RWPE1 (cell line): ENCODE measurements at regions not wholly inside any gene's neighbourhood (a gene's known extent, or its start where the extent isn't known, plus 50 kb on each side); places are given as distances from the start of the nearest gene placed in this dataset.

Source experiments
- CTCF ChIA-PET: fragments of 350-600 bp; sonication (Branson Sonifier 250); formaldehyde crosslinking; extraction: SDS; loops from one replicate; lab custom pipeline; 2021; lab: Yijun Ruan, JAX
- POLR2A ChIA-PET: fragments of 400-600 bp; formaldehyde crosslinking; extraction: SDS; loops from one replicate; lab custom pipeline; 2020; ENCODE audit warnings: antibody characterized with exemption; ENCODE audit not compliant: low non-redundant PET; lab: Yijun Ruan, JAX
- DNase-seq: peaks from one replicate; pipeline ENCODE4 v3.0.0; 2012; ENCODE audit warnings: low spot score
- H3K27ac ChIP-seq: fragments of 450-650 bp; 2 replicates; pipeline ENCODE4 v1.5.1; 2017
- TF ChIP-seq, protein P1 (sequence below): fragments of 450-650 bp; conservative IDR thresholded peaks from 2 replicates; pipeline ENCODE4 v1.5.1; 2017; ENCODE audit warnings: low read depth, mild to moderate bottlenecking

DNA sequence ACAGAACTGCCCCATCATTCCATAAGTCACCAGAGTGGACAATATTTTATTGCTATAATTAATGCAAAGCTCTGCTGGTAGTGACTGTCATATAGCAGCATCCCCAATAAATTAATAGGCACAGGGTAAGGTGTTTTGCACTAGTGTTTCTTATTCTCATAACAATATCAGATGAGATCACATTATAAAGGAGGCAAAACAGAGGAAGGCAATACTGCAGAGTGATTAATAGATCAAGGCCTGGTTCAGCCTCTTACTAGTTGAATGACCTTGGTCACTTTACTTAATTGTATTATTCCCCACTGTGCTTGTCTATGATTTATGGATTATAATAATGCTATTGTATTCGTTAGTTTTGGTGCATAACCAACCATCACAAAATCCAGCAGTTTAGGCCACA, 784.8 kb downstream of the VRK1 start:
- ChIA-PET POLR2A (no interaction called here), CTCF (no interaction called here)
- DNase-seq, result no peak
- TF ChIP-seq, protein P1, sequence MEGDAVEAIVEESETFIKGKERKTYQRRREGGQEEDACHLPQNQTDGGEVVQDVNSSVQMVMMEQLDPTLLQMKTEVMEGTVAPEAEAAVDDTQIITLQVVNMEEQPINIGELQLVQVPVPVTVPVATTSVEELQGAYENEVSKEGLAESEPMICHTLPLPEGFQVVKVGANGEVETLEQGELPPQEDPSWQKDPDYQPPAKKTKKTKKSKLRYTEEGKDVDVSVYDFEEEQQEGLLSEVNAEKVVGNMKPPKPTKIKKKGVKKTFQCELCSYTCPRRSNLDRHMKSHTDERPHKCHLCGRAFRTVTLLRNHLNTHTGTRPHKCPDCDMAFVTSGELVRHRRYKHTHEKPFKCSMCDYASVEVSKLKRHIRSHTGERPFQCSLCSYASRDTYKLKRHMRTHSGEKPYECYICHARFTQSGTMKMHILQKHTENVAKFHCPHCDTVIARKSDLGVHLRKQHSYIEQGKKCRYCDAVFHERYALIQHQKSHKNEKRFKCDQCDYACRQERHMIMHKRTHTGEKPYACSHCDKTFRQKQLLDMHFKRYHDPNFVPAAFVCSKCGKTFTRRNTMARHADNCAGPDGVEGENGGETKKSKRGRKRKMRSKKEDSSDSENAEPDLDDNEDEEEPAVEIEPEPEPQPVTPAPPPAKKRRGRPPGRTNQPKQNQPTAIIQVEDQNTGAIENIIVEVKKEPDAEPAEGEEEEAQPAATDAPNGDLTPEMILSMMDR, result no peak
- no peak overlapping the region for H3K27ac ChIP-seq

DNA sequence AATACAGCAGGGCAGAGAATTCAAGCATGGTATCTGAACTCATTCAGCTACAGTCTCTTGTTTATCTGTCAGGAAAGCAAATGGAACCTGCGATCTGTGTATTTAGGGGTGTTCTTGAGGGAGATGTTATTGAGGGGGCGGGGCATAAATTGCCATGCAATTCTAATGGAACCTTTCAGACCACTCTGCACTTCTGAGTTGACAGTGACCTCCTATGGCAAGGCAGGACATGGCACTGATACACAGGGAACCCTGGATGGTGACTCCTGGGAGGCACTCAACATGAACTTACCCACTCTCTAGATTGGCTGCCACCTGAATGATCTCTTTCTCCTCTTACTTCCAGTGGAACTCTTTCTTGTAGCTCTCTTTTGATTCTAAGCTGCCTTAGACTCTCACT, 787.3 kb downstream of the VRK1 start:
- no peak overlapping the region for H3K27ac ChIP-seq
- ChIA-PET CTCF (interaction anchor here (0.6 to 1.0 kb wide), 2 partner anchors 400 to 1688 kb away, joined by 3 read pairs; no protein-coding TSS in a partner anchor), POLR2A (no interaction called here)
- no peak for DNase-seq
- TF ChIP-seq, protein P1, result no peak

DNA sequence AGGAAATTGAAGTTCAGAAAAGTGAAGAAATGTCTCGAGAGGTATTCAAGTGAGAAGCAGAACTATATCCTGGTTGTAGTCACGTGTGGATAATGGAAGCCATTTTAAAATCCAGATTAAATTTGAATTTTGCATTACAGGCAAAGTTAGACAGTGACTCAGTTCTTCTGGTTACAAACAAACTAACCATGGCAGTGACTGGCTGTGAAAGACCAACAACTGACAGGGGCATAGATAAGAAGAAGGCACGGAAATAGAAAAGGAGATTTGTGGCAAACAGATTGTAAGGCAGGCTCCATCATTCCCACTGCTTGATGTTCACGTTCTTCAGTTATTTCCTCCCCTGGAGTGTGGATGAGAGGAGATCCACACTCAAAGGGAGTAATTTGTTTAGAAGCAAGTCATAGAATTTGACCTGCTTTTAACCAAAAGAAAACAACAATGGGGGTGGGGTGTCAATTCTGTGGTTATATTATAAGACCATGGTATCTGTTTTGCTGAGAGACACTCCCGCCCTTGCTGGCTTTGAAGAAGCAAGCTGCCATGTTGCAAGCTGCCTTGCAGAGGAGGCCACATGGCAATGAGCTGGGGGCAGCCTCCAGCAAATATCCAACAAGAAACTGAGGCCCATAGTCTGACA, 795.3 kb downstream of the VRK1 start:
- CTCF ChIA-PET, result no interaction called here
- POLR2A ChIA-PET, result no interaction called here
- no peak overlapping the region for H3K27ac ChIP-seq
- no peak for DNase-seq
- TF ChIP-seq, protein P1, result no peak

DNA sequence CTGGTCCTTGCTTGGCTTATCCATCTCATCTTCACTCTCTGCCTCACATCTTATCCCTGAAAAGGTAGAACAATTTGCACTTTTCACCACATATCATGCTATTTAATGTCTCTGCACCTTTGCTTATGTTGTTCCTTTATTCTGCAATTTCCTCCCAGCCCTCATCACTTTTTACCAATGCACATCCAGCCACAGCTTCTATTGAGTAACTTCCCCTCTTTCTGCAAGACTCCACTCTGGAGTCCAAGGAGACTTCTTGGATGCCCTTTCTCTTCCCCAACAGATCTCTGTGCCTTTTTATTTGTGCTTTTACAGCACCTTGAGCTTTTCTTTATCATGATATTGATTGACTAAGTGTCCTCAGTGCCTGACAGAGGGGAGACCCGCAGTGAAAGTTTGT, 797.1 kb downstream of the VRK1 start:
- CTCF ChIA-PET, result no interaction called here

DNA sequence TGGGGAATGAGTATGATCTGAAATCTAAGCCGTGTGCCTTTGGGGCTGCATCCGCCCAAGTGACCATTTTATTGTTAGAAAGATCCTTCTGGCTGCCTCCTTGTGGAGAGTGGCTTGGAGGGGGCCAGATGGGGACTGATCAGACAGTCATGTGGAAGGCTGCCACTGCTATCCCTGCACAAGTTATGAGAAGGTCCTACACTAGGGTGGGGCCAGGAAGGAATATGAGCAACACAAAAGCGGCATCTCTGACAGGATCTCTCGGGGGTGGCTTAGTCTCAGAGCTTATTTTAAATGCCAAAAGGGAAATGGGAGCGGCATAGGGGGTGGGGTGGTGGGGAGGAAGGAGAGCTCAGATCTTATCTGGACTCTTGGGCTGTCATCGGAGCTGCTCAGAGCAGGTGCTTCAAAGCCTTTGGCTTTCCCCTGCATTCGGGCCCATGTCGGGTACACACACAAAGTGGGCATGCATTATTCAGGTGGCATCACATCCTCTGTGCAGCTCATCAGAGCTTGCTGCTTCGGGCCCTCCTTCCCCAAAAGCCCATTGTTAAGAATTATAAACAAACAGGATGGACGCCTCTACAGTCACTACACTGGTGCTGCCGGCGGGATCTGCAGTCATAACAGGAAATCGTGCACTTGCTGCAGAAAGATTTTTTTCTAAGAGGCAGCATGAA, 805.4 kb downstream of the VRK1 start:
- CTCF ChIA-PET, result no interaction called here
- POLR2A ChIA-PET, result no interaction called here
- no peak overlapping the region for H3K27ac ChIP-seq
- DNase-seq, result no peak
- TF ChIP-seq, protein P1, result no peak

More for the DNA sequence above, 797.1 kb downstream of the VRK1 start:
- TF ChIP-seq, protein P1, result no peak
- H3K27ac ChIP-seq, result no peak overlapping the region
- POLR2A ChIA-PET, result no interaction called here
- DNase-seq, result no peak

DNA sequence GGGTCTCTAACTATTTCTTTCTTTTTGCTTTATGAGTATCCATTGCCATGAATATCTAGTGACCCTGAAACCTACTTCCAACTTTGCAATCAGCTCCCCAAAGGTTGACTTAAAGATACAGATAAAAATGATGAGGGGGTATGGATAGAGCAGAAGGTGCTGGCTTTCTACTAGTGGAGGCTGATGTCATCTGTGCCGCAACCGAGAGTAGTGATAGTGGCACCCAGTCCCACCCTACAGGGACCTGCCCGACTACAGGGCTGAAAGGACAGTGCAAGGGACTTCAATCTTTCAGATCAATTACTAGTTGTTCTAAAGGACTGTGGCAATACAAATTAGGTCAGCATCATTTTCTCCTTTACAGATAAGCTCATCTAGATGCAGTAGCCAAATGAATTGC, 806.0 kb downstream of the VRK1 start:
- POLR2A ChIA-PET, result no interaction called here
- no peak overlapping the region for H3K27ac ChIP-seq
- TF ChIP-seq, protein P1, result no peak
- CTCF ChIA-PET, result no interaction called here
- DNase-seq, result no peak
